SK-N-SH treated with all-trans-retinoic acid at 6 μM for 48 hours (cell line): ENCODE measurements at regions not wholly inside any gene's neighbourhood (a gene's known extent, or its start where the extent isn't known, plus 50 kb on each side); places are given as distances from the start of the nearest gene placed in this dataset.

Source experiments
- CSDC2 ChIP-seq: fragments of 250-450 bp; sonication (Bioruptor Pico); IDR thresholded peaks from 2 replicates; pipeline ENCODE4 v1.5.0; 2020; ENCODE audit warnings: mild to moderate bottlenecking, moderate library complexity
- ESRRG ChIP-seq: fragments of 250-450 bp; sonication (Bioruptor Pico); IDR thresholded peaks from 2 replicates; pipeline ENCODE4 v1.6.1; 2021; ENCODE audit warnings: mild to moderate bottlenecking
- GLIS3 ChIP-seq: fragments of 250-450 bp; sonication (Bioruptor Pico); IDR thresholded peaks from 2 replicates; pipeline ENCODE4 v1.5.0; 2020; ENCODE audit warnings: mild to moderate bottlenecking, moderate library complexity
- OSR1 ChIP-seq: fragments of 250-450 bp; sonication (Bioruptor Pico); IDR thresholded peaks from 2 replicates; pipeline ENCODE4 v1.8.0; 2022; ENCODE audit warnings: moderate library complexity, mild to moderate bottlenecking, inconsistent platforms
- PPARA ChIP-seq: fragments of 250-450 bp; sonication (Bioruptor Pico); IDR thresholded peaks from 2 replicates; pipeline ENCODE4 v1.5.0; 2020; ENCODE audit warnings: mild to moderate bottlenecking, borderline replicate concordance
- SNAI2 ChIP-seq: fragments of 250-450 bp; sonication (Bioruptor Pico); IDR thresholded peaks from 2 replicates; pipeline ENCODE4 v1.5.0; 2020; ENCODE audit warnings: mild to moderate bottlenecking, moderate library complexity
- TCF4 ChIP-seq: fragments of 250-450 bp; sonication (Bioruptor Pico); IDR thresholded peaks from 2 replicates; pipeline ENCODE4 v1.8.0; 2021; ENCODE audit warnings: mild to moderate bottlenecking, moderate library complexity, borderline replicate concordance
- TOX ChIP-seq: fragments of 250-450 bp; sonication (Bioruptor Pico); IDR thresholded peaks from 2 replicates; pipeline ENCODE4 v1.8.0; 2021; ENCODE audit warnings: mild to moderate bottlenecking, moderate library complexity, borderline replicate concordance
- ZFP3 ChIP-seq: fragments of 250-450 bp; sonication (Bioruptor Pico); IDR thresholded peaks from 2 replicates; pipeline ENCODE4 v1.5.0; 2020; ENCODE audit warnings: mild to moderate bottlenecking, moderate library complexity
- ZNF565 ChIP-seq: fragments of 450-650 bp; formaldehyde crosslinking; conservative IDR thresholded peaks from 2 replicates; pipeline ENCODE4 v1.5.0; 2020; ENCODE audit warnings: low read depth, mild to moderate bottlenecking, moderate library complexity
- TF ChIP-seq, protein P1 (sequence below): fragments of 250-450 bp; sonication (Bioruptor Pico); IDR thresholded peaks from 2 replicates; pipeline ENCODE4 v1.8.0; 2021; ENCODE audit warnings: low read depth, mild to moderate bottlenecking, moderate library complexity, borderline replicate concordance
- TF ChIP-seq, protein P2 (sequence below): fragments of 250-450 bp; sonication (Bioruptor Pico); IDR thresholded peaks from 2 replicates; pipeline ENCODE4 v1.8.0; 2020; ENCODE audit warnings: mild to moderate bottlenecking, moderate library complexity, borderline replicate concordance
- TF ChIP-seq, protein P3 (sequence below): fragments of 250-450 bp; sonication (Bioruptor Pico); IDR thresholded peaks from 2 replicates; pipeline ENCODE4 v1.5.1; 2021; ENCODE audit warnings: mild to moderate bottlenecking, moderate library complexity

DNA sequence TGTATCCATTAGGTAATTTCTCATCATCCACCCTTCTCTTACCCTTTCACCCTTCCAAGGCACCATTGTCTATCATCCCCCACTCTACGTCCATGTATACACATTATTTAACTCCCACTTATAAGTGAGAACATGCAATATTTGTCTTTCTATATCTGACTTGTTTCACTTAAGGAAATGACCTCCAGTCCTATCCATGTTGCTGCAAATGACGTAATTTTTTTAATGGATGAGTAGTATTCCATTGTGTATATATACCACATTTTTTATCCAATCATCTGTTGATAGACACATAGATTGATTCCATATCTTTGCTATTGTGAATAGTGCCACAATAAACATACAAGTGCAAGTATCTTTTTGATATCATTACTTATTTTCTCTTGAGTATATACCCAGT is 322.9 kb upstream of the CXADR start:
- TF ChIP-seq CSDC2 (CRISPR knock-in tag) (no peak), ZFP3 (no peak), TCF4 (CRISPR knock-in tag) (no peak), SNAI2 (no peak), TOX (CRISPR knock-in tag) (no peak), ESRRG (CRISPR knock-in tag) (no peak), PPARA (no peak), ZNF565 (CRISPR knock-in tag) (no peak), OSR1 (CRISPR knock-in tag) (no peak), GLIS3 (CRISPR knock-in tag) (no peak)
- TF ChIP-seq, protein P1, sequence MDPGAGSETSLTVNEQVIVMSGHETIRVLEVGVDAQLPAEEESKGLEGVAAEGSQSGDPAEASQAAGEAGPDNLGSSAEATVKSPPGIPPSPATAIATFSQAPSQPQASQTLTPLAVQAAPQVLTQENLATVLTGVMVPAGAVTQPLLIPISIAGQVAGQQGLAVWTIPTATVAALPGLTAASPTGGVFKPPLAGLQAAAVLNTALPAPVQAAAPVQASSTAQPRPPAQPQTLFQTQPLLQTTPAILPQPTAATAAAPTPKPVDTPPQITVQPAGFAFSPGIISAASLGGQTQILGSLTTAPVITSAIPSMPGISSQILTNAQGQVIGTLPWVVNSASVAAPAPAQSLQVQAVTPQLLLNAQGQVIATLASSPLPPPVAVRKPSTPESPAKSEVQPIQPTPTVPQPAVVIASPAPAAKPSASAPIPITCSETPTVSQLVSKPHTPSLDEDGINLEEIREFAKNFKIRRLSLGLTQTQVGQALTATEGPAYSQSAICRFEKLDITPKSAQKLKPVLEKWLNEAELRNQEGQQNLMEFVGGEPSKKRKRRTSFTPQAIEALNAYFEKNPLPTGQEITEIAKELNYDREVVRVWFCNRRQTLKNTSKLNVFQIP, result no peak
- TF ChIP-seq, protein P2, sequence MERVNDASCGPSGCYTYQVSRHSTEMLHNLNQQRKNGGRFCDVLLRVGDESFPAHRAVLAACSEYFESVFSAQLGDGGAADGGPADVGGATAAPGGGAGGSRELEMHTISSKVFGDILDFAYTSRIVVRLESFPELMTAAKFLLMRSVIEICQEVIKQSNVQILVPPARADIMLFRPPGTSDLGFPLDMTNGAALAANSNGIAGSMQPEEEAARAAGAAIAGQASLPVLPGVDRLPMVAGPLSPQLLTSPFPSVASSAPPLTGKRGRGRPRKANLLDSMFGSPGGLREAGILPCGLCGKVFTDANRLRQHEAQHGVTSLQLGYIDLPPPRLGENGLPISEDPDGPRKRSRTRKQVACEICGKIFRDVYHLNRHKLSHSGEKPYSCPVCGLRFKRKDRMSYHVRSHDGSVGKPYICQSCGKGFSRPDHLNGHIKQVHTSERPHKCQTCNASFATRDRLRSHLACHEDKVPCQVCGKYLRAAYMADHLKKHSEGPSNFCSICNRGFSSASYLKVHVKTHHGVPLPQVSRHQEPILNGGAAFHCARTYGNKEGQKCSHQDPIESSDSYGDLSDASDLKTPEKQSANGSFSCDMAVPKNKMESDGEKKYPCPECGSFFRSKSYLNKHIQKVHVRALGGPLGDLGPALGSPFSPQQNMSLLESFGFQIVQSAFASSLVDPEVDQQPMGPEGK (CRISPR knock-in tag), result no peak
- TF ChIP-seq, protein P3, sequence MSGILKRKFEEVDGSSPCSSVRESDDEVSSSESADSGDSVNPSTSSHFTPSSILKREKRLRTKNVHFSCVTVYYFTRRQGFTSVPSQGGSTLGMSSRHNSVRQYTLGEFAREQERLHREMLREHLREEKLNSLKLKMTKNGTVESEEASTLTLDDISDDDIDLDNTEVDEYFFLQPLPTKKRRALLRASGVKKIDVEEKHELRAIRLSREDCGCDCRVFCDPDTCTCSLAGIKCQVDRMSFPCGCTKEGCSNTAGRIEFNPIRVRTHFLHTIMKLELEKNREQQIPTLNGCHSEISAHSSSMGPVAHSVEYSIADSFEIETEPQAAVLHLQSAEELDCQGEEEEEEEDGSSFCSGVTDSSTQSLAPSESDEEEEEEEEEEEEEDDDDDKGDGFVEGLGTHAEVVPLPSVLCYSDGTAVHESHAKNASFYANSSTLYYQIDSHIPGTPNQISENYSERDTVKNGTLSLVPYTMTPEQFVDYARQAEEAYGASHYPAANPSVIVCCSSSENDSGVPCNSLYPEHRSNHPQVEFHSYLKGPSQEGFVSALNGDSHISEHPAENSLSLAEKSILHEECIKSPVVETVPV (CRISPR knock-in tag), result no peak
